GM08714 (cell line): ENCODE measurements at regions not wholly inside any gene's neighbourhood (a gene's known extent, or its start where the extent isn't known, plus 50 kb on each side); places are given as distances from the start of the nearest gene placed in this dataset.

ENCODE experiments used
- H3K4me3 ChIP-seq: fragments of 200-500 bp; sonication (Bioruptor generic); 2 replicates; pipeline ENCODE4 v1.5.1; 2014; ENCODE audit warnings: mild to moderate bottlenecking, low read length, inconsistent platforms
- ZNF274 ChIP-seq: IDR thresholded peaks from 2 replicates; pipeline ENCODE4 v1.6.1; 2012; ENCODE audit warnings: mild to moderate bottlenecking, low read depth, low read length

DNA sequence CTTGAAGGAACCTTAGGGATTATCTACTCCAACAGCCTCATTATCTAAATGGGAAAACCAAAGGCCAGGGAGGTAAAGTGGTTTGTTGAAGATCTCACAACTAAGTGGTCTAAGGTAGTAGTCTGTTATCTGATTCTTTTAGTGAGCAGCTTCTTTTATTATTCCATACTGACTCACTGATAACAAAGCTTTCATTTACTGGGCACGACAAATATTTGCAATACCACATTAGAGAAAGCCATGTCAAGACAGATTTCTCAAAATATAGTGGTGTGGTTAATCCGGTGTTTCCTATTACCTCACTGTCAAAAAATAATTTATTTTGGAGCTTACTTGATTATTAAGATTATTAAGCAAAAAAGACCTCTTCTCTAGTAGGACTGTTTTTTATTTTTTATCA, 369.1 kb downstream of the S1PR1 start:
- no peak overlapping the region for H3K4me3 ChIP-seq
- TF ChIP-seq ZNF274: no peak

DNA sequence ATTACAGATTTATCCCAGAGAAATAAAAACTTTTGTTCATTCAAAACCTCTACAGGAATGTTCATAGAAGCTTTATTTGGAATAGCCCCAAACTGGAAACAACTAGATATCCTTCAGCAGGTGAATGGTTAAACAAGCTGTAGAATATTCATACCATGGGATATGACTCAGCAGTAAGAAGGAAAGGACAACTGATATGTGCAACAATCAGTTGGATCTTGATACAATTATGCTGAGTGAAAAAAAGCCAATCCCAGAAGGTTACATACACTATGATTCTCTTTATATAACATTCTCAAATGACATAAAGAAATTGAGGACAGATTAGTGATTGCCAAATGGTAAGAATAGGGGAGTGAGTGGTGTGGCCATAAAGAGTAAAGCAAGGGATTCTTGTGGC, 376.7 kb downstream of the S1PR1 start:
- no peak overlapping the region for H3K4me3 ChIP-seq
- no peak for TF ChIP-seq ZNF274

DNA sequence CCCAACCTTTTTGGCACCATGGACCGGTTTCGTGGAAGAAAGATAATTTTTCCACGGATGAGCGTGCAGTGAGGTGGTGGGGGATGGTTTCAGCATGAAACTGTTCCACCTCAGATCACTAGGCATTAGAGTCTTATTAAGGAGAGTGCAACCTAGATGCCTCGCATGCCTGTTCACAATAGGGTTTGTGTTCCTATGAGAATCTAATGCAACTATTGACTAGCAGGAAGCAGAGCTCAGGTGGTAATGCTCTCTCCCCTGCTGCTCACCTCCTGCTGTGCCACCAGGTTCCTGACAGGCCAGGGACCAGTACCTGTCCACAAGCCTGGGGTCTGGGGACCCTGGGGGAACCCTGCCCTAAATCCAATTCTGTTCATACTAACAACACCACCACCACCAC, 377.8 kb downstream of the OLFM3 start:
- TF ChIP-seq ZNF274: no peak

DNA sequence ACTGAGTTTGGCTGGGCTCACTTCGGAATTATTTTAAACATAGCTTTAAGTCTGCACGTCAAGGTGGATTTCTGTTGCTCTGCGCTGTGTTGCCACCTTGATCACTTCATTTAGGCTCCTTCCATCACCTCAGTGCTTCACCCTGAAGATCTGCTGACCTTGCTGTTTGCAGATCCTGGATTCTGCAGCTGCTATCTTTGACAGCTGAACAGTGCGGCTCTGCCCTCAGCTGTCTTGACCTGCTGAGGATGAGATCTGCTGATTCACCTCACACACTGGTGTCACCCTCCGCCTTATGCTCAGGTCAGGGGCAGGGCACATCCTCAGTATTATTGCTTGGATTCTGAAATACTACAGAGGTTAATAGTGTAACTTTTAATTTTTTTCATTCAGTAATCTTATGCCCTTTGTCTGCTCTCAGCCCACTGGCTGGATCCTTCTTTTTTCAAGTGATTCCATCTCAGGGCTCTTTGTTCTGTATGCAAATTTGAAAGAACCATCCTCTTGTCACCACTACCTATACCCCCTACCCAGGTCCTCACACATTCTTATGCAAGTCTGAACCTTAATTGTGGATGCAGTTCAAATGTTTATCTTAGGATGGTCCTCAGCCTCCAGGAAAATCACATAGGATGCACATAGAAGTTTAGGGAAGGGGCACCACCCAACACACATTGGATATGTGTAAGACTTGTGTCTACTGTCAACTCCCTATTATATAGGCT, 364.0 kb downstream of the OLFM3 start:
- no peak overlapping the region for H3K4me3 ChIP-seq
- TF ChIP-seq ZNF274: no peak

More for the DNA sequence above, 377.8 kb downstream of the OLFM3 start:
- no peak overlapping the region for H3K4me3 ChIP-seq

DNA sequence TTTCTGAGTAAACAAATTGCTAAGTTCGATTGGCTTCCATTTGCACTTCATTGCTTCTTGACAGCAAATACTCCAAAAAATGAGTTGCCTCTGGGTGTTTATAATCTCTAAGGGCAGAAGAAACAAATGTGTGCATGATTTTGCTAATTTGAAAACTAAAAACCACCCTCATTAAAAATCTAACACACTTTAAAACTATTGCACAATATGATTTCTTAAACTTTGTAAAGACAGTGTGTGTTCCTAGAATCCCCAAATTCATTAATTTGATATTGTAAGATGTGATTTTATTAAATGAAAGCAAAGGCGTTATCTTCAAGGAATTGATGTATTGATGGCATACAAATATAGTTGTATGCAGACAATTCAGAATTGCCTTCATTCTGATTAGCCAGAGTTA, 350.9 kb downstream of the OLFM3 start:
- TF ChIP-seq ZNF274: no peak

DNA sequence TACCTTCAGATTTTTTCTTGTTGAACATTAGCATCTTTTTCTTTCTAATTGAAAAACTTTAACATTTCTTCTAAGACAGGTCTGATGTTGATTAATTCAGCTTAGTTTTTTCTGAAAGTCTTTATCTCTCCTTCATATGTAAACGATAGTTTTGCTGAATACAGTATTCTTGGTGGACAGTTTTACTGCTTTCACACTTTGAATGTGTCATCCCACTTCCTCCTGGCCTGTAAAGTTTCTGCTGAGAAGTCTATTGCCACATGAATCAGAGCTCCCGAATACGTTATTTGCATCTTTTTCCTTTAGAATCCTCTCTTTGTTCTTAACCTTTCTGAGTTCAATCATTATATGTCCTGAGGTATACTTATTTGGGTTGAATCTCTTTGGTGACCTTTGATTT, 344.2 kb downstream of the OLFM3 start:
- TF ChIP-seq ZNF274: no peak
- no peak overlapping the region for H3K4me3 ChIP-seq

More for the DNA sequence above, 350.9 kb downstream of the OLFM3 start:
- H3K4me3 ChIP-seq: no peak overlapping the region

DNA sequence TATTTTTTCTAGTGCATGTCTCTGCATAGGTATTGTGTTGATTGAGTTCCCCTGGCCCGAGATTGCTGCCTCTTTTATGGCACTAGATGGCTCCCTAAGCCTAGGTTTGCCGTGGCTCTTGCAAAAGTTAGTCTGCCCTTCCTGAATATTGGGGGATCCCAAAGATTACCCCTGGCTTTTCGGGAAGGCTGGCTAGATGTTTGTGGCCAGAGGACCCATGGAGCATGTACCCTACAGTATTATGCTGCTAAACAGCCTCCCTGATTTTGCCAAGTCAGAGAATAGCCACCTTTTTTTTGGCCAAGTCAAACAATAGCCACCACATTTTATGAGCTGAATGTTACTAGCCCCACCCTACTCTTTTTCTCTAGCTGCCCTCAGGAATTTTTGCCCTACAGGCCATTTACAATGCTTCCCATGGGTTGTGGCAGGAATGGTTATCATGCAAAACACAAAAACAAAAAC, 343.2 kb downstream of the OLFM3 start:
- no peak overlapping the region for H3K4me3 ChIP-seq
- no peak for TF ChIP-seq ZNF274

DNA sequence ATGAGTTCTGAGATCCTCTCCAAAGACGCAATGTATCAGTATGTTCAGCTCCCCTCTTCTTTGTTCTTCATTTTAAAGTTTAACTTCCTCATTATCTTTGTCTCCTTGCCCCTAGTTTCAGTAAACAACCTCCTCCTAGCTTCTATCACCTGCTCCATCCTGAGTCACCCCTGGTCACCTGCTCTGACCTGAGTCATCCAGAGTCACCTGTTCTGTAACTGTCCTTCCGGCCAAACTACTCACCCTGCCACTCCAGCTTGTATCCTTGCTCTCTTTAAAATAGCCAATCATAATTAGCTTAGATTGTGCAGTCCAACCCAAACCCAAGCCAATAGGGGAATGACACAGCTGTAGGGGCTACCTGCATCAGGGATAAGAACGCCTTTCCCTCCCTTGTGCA, 332.0 kb downstream of the OLFM3 start:
- H3K4me3 ChIP-seq: no peak overlapping the region
- TF ChIP-seq ZNF274: no peak

DNA sequence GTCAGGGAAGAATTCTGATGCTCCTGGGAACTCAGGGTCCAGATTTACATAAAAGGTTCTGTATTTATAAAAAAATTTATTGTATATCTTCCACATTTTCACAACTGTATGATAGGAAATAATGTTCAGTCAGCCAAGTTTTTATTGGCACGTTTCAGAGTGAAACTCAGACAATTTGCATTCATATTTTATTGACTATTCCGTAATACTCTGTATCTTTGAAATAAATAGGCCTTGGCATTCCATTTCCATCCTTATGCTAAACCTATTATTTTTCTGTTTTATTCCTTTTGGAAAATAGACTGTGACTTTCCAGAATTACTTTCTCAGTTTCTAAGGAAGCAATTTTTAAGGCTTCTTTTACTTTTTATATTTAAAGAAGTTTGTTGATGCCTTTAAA, 329.0 kb downstream of the OLFM3 start:
- H3K4me3 ChIP-seq: no peak overlapping the region
- TF ChIP-seq ZNF274: no peak

DNA sequence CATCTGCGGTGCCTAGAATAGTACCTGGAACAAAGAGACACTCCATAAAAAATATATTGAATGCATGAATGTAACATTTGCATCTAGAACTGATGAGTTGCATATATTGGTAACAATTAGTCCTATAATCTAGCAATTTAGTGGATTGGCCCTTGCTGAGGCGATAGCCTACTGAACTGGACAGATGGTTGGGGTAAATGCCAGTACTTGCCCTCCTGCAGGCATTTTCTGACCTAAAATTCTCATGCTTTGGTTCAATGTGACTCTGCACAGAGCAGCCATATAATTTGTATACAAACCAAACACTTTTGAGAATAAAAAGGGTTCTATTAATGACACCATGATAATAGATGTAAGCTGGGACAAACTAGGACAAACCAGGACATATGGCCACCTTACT, 313.6 kb downstream of the OLFM3 start:
- no peak for TF ChIP-seq ZNF274
- H3K4me3 ChIP-seq: no peak overlapping the region

DNA sequence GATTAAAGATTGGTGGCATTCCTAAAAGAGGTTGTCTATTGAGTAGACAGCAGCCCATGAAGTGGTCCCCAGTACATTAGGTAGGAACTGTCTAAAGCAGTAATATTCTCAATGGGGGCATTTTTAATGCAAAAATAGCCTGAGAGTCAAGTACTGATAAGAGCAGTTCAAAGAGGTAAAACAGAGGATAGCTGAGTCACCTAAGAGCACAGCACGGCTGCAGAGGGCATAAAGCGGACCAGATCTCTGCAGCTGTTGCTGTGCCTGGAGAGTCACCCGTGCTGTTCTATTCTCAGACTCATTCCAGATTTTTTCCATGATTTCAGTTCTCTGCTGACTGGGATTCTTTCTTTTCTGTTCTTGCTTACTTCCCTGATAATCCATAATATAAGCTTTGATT, 313.2 kb downstream of the OLFM3 start:
- TF ChIP-seq ZNF274: no peak
- H3K4me3 ChIP-seq: no peak overlapping the region

DNA sequence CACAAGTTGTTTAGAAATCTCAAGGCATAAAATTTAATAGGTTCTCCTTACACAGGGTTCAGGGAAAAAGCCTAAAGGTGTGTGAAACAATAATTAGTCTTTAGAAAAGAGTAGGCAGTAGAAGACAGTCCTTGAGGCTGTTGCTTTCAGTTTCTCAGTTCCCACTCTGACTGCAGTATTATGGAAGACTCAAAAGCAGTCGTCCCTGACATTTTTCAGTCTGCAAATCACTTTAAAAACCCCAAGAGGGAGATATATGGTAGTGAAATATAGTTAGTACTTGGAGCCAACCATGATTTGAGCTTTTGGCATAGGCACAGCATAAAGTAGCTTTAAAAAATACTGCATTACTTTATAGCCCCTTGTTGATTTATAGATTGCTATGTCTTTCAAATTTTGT, 299.7 kb downstream of the OLFM3 start:
- no peak overlapping the region for H3K4me3 ChIP-seq
- TF ChIP-seq ZNF274: no peak

DNA sequence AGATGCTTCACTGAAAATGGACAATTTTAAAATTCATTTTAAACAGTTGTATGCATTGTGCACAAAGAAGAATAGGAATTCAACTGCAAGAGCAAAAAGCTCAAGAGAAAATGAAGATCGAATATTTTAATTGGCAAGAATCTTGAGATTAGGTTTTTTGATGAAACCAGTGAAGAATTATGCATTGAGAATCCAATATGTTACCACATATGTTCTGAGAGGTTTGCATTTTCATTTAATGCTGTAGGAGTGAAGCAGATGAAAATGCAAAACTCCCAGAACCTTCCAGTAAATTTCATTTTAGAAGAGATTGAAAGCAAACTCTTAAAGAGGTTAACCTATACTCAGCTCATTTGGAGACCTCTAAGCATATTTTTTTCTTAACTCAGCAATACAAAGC, 298.0 kb downstream of the OLFM3 start:
- no peak overlapping the region for H3K4me3 ChIP-seq
- TF ChIP-seq ZNF274: no peak

DNA sequence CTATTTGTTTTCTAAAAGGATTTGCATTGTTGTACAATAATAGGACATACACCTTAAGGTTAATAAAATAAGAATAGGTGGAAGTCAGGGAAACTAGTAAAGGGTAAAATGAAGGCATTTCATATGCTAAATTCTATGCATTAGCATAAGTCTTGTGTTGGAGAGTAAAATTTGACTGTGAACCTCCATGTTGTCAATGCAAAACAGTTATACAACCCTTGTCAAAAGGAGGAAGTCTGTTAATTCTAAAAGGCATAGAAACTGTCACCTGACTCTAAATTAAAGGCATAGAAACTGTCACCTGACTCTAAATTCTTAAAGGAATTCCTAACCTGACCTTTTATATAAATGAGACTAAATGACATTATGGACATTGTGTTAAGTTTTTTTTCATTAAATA, 291.8 kb downstream of the OLFM3 start:
- no peak overlapping the region for H3K4me3 ChIP-seq
- TF ChIP-seq ZNF274: no peak

DNA sequence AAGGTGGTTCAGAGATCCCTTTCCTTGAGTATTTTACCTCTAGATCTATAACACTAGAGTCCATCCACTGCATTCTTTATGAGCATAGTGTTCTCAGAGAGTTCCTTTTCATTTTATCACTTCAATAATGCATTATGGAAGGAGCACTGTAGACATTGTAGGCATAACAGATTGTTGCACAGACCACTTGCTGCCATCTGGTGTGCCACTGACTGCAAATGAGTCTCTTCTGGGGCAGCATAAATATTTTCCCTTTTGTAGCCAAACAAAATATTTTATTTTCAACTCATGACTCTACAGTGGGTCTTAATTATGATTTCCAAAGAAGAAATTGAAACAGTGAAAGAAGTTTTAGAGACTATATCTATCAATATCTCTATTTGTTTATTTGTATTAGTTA, 290.4 kb downstream of the OLFM3 start:
- H3K4me3 ChIP-seq: no peak overlapping the region
- TF ChIP-seq ZNF274: no peak

DNA sequence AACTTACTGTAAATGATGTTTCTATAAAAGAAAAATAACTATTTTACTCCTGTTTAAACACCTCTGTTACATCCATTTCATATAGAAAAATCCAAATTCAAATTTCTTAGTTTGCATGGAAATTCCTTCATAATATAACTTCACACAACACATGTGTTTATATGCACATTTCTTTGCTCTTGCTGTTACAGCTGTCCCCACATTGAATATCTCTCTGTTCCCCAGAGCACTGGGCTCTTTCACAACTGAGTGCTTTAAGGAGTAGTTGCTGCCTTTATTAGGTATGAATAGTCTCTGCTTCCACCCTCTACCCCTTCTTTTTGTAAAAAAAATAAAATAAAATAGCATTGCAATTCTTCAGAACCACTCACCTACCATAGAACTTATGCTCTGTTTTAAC, 287.0 kb downstream of the OLFM3 start:
- TF ChIP-seq ZNF274: no peak

DNA sequence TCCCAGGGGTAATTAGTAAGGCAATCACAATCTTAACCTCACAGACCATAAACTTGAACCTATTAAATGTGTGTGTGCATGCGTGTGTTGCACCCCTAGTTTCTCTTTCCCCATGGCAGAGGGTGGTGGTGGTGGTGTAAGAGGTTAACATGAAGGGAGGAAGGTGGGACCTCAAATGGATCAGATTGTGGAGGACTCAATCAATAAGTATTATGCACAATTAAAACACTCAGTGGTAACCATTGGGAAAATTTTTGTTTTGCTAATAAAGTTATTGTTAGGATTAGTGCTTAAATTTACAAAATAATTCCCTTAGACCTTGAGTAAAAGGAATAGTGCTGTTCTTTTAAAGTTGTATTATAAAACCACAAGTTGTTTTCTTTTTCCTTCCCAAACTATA, 283.0 kb downstream of the OLFM3 start:
- TF ChIP-seq ZNF274: no peak
- H3K4me3 ChIP-seq: no peak overlapping the region

More for the DNA sequence above, 287.0 kb downstream of the OLFM3 start:
- H3K4me3 ChIP-seq: no peak overlapping the region
